Hepatocyte (in vitro differentiated cells): ENCODE measurements at regions not wholly inside any gene's neighbourhood (a gene's known extent, or its start where the extent isn't known, plus 50 kb on each side); places are given as distances from the start of the nearest gene placed in this dataset.

Experiments
- CTCF ChIP-seq: fragments of 200-600 bp; sonication (generic); IDR thresholded peaks from 2 replicates; pipeline ENCODE4 v1.5.1; 2016; ENCODE audit warnings: antibody characterized with exemption, mild to moderate bottlenecking; ENCODE audit not compliant: poor library complexity
- EZH2phosphoT487 ChIP-seq: fragments of 200-600 bp; sonication (generic); IDR thresholded peaks from one replicate; pipeline ENCODE4 v1.6.1; 2018; ENCODE audit warnings: antibody characterized with exemption, mild to moderate bottlenecking, low read depth, moderate library complexity; ENCODE audit not compliant: unreplicated experiment, severe bottlenecking

- TF ChIP-seq EZH2phosphoT487 (no peak), CTCF (no peak)
Observed at GRCh38 chr17:33444731-33445130, 151.6 kb upstream of the ASIC2 start.
